IPS-NIHi11 (cell line): ENCODE measurements at regions not wholly inside any gene's neighbourhood (a gene's known extent, or its start where the extent isn't known, plus 50 kb on each side); places are given as distances from the start of the nearest gene placed in this dataset.

Experiments
- DNase-seq: peaks from one replicate; pipeline ENCODE4 v3.0.0; 2012; ENCODE audit warnings: mixed read lengths, low spot score

DNA sequence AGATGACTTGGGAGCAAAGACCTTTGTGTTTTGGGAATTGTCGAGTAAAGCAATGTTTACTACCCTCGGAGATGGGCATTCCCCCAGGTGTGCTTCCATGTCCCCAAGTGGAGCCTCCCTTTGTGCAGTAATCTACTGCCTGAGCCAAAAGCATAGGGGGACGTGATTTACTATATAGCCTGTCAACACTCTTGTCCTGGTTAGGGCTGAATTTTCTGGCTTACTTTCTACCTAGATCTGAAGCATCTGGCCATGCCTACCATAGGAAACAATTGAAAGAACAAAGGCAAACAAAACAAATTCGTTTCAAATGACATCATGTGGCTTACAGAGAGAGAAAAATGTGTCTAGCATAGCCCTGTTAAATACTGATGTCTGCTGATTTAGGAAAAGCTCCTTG is 350.6 kb downstream of the SAMD5 start:
- no peak for DNase-seq

- no peak for DNase-seq
Observed at GRCh38 chr6:147861696-147862095, 353.2 kb downstream of the SAMD5 start.

GRCh38 chr6:147867433-147868226 is 359.1 kb downstream of the SAMD5 start:
- DNase-seq, result no peak

DNA sequence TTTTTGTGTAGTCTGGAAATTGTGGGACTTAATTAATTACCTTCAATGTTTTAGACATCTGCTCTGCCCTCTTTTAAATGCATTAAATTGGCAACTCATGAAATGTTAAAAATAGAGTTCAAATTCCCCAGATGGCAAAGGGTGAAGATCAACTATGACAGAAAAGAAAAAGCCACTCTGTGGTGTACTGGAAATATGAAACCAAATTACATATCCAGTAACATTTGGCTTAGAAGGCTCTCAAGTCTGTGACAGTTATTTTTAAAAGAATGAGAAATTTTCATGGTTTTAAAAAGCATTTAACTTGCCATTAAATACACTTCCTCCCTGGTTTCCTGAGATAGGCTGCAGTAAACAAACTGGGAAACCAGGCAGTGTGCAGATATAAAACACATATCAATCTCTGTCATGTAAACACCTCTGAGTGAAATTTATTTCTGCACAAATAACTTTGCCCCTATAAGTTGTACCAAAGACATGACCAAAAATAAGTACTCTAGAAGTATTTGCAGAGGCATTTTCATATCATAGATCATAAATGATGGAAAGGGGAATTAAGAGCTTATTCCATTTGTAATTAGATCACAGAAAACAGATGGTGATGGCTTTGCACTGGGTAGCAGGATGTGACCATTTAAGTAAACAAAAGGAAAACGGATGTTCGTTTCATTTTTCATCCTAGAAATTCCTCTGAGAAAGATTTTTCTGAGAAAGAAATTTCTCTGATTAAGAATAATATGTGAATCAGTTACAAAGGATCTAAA is 360.1 kb downstream of the SAMD5 start:
- no peak for DNase-seq

- DNase-seq, result no peak
Observed at GRCh38 chr6:147869201-147869600, 360.7 kb downstream of the SAMD5 start.

DNA sequence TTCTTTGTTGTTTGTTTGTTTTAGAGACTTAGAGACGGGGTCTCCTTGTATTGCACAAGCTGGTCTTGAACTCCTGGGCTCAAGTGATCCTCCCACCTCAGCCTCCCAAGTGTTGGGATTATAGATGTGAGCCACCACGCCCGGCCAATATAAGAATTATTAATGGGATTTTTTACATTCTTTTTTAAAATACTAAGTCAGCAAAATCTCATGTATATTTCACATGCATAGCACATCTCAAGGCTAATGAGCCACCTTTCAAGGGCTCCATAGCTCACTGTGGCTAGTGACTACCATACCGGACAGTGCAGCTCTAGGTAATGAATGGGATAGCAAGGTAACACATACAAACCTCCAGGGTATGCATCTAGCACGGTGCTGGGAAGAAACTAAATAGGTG is 361.4 kb downstream of the SAMD5 start:
- DNase-seq, result no peak

- DNase-seq, result no peak
Observed at GRCh38 chr6:147870506-147871110, 362.1 kb downstream of the SAMD5 start.

GRCh38 chr6:147872002-147872401 is 363.5 kb downstream of the SAMD5 start:
- DNase-seq, result no peak

DNA sequence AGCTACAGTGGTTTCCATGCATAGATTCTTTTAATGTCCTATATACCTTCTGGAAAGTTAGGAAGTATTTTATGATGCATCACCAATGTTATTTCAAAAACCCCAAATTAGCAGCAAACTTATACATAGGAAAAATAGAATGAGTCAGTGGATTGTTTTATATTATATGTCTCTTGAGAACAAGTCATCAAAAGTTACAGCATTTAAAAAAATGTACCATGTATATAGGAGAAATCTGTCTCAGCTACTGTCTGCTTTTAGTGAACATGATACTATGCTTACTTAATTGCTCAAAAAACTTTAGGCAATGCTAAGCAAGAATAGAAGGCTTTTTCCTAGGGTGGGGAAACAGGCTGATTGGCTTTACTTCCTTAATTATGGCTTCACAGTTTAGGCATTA is 365.3 kb downstream of the SAMD5 start:
- DNase-seq, result no peak

GRCh38 chr6:147874322-147874721 is 365.8 kb downstream of the SAMD5 start:
- no peak for DNase-seq

DNA sequence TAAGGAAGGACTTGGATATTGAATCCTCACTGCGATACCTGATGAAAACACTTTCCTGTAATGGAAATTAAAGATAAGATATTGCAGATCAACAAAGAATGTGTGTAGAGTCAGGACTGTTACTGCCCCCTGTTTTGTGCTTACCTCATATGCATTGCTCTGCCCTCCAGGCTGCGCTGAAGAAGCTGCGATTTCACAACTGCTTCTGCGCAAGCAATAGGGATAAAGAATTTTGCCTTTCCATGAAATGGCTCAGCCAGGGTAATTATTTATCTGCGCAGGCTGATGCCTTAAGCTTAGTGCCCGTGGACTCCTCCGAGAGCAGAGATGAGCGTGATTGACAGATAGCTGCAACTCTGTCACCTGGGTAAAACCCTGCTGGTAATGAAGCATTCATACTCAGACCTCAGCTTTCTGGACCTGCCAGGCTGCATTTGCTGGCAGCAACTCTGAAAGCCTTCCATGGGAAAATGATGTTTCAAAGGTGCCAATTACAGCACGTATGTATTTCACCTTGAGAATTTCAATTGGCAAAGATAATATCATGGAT is 370.6 kb downstream of the SAMD5 start:
- DNase-seq, result no peak

GRCh38 chr6:147881432-147881831 is 372.9 kb downstream of the SAMD5 start:
- DNase-seq, result peak; percentile 18

- no peak for DNase-seq
Observed at GRCh38 chr6:147888374-147888773, 379.9 kb downstream of the SAMD5 start.

DNA sequence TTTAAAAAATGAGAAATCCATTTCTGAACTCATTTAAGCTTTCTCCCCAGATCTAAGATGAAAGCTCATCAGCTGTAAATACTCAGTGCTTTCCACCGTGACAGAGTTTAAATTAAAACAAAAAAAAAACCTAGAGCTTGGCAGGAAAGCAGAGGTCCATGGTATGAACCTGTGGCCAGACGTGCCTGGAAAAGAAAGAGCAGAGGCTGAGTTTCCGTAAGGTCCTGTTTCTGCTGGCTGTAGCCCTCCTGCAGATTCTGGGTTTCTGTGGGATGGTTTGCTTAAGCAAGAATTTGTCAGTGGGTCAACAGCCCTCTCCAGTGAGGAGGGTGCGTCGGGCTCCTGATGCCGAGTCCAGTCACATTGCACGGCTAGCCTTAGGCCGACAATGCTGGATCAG is 383.2 kb downstream of the SAMD5 start:
- no peak for DNase-seq

GRCh38 chr6:147892476-147892875 is 384.0 kb downstream of the SAMD5 start:
- DNase-seq, result no peak

GRCh38 chr6:147895272-147895671 is 386.8 kb downstream of the SAMD5 start:
- no peak for DNase-seq

DNA sequence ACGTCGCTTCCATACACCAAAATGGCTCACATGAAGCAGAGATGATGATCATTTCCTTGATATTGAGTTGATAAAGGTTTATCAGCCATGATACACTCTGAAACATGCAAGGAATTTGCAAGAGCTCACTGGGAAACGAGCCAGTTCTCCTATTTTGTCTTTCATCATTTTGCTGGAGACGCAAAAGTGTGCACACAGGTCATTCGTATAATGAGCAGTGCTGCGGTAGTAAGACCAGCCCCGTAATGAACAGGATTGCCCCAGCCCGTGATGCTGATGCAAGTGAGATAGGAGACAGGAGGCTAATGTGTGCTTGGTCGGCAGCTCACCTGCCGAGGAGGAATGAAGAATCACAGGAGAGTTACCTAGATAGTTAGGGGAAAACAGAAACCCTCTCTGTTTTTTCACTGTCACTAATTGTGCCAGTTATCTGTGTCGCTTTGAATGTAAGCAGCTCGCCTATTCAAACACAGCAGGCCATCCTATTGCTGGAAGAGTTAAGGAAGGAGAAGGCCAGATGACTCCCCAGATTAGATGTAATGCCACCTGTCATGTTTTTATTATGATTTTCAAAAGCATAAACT is 391.8 kb downstream of the SAMD5 start:
- DNase-seq, result no peak

- no peak for DNase-seq
Observed at GRCh38 chr6:147903321-147903720, 394.8 kb downstream of the SAMD5 start.

GRCh38 chr6:147903931-147904330 is 395.4 kb downstream of the SAMD5 start:
- no peak for DNase-seq

DNA sequence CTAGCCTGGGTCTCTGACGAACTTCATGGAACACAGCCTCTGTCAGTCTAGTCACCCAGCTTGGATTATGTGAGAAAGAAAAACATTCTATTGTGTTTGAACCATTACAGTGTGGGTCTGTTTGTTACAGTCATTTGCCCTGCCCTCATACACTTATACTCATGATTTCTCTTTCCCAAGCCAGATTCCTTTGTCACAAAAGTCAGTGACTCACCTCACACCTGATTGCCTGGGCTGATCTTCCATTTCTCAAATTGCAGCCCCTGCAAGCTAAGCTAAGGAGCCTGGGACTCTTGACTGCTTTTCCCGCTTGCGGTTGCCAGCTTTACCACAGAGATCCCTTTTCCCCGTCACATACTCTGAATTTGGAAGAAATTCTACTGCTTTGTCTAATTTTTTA is 395.9 kb downstream of the SAMD5 start:
- no peak for DNase-seq

DNA sequence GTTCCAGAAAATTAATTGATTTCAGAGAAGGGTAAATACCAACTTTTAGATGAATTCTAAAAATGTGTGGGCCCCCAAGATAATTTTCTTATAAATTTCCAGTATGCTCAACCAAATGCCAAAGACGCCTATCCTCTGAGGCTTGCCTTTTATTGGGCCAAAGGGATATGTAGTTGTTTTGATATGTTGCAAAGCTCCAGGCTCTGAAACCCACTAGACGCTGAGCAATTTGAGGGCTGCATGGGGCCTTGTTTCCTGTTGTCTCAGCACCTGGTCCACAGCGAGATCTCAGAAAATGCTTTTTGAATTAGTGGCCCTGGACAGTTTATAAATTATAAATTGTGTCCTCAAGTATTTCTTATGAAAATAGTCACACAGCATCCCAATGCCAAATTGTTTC is 397.2 kb downstream of the SAMD5 start:
- no peak for DNase-seq

GRCh38 chr6:147906361-147906760 is 397.9 kb downstream of the SAMD5 start:
- no peak for DNase-seq
